ENCODE measurements at regions not wholly inside any gene's neighbourhood (a gene's known extent, or its start where the extent isn't known, plus 50 kb on each side); places are given as distances from the start of the nearest gene placed in this dataset.
"Not testable (repeated sequence)": the region's sequence is repeated elsewhere in the genome, so short reads cannot be mapped to it uniquely, and the experiment has no call there.

- no peak for DNase-seq (ENCODE audit: extremely low read depth in 1 of 2, low read depth in 1 of 2)
Observed at GRCh38 chrX:9258421-9259104, 206.3 kb upstream of the TBL1X start.

- no peak for DNase-seq (ENCODE audit: extremely low read depth in 1 of 2, low read depth in 1 of 2)
Observed at GRCh38 chrX:9260603-9261002, 204.3 kb upstream of the TBL1X start.

- no peak for DNase-seq (ENCODE audit: extremely low read depth in 1 of 2, low read depth in 1 of 2)
Observed at GRCh38 chrX:9267415-9267814, 197.4 kb upstream of the TBL1X start.

- DNase-seq (ENCODE audit: extremely low read depth in 1 of 2, low read depth in 1 of 2) = no peak
Observed at GRCh38 chrX:9269134-9269533, 195.7 kb upstream of the TBL1X start.

GRCh38 chrX:9271789-9272525 lies 192.9 kb upstream of the TBL1X start:
- no peak for DNase-seq (ENCODE audit: extremely low read depth in 1 of 2, low read depth in 1 of 2)

GRCh38 chrX:9273744-9274143 lies 191.1 kb upstream of the TBL1X start:
- DNase-seq (ENCODE audit: extremely low read depth in 1 of 2, low read depth in 1 of 2) = no peak

GRCh38 chrX:9278475-9279233 lies 186.2 kb upstream of the TBL1X start:
- DNase-seq (ENCODE audit: extremely low read depth in 1 of 2, low read depth in 1 of 2) = no peak

- no peak for DNase-seq (ENCODE audit: extremely low read depth in 1 of 2, low read depth in 1 of 2)
Observed at GRCh38 chrX:9279234-9279544, 185.7 kb upstream of the TBL1X start.

- no peak for DNase-seq (ENCODE audit: extremely low read depth in 1 of 2, low read depth in 1 of 2)
Observed at GRCh38 chrX:9280831-9281230, 184.0 kb upstream of the TBL1X start.

- DNase-seq (ENCODE audit: extremely low read depth in 1 of 2, low read depth in 1 of 2) = no peak
Observed at GRCh38 chrX:9282325-9282724, 182.5 kb upstream of the TBL1X start.

GRCh38 chrX:9285342-9285771 lies 179.5 kb upstream of the TBL1X start:
- no peak for DNase-seq (ENCODE audit: extremely low read depth in 1 of 2, low read depth in 1 of 2)

GRCh38 chrX:9286234-9286633 lies 178.6 kb upstream of the TBL1X start:
- no peak for DNase-seq (ENCODE audit: extremely low read depth in 1 of 2, low read depth in 1 of 2)

GRCh38 chrX:9291629-9292028 lies 173.2 kb upstream of the TBL1X start:
- no peak for DNase-seq (ENCODE audit: extremely low read depth in 1 of 2, low read depth in 1 of 2)

GRCh38 chrX:9293051-9293496 lies 171.8 kb upstream of the TBL1X start:
- DNase-seq (ENCODE audit: extremely low read depth in 1 of 2, low read depth in 1 of 2) = no peak

- no peak for DNase-seq (ENCODE audit: extremely low read depth in 1 of 2, low read depth in 1 of 2)
Observed at GRCh38 chrX:9293903-9294302, 171.0 kb upstream of the TBL1X start.

GRCh38 chrX:9295551-9295950 lies 169.3 kb upstream of the TBL1X start:
- no peak for DNase-seq (ENCODE audit: extremely low read depth in 1 of 2, low read depth in 1 of 2)

- DNase-seq (ENCODE audit: extremely low read depth in 1 of 2, low read depth in 1 of 2) = no peak
Observed at GRCh38 chrX:9298221-9298620, 166.6 kb upstream of the TBL1X start.

GRCh38 chrX:9299681-9300080 lies 165.2 kb upstream of the TBL1X start:
- not testable (repeated sequence) for DNase-seq (ENCODE audit: extremely low read depth in 1 of 2, low read depth in 1 of 2)

GRCh38 chrX:9301836-9302235 lies 163.0 kb upstream of the TBL1X start:
- no peak for DNase-seq (ENCODE audit: extremely low read depth in 1 of 2, low read depth in 1 of 2)

- DNase-seq (ENCODE audit: extremely low read depth in 1 of 2, low read depth in 1 of 2) = no peak
Observed at GRCh38 chrX:9302381-9302780, 162.5 kb upstream of the TBL1X start.

GRCh38 chrX:9308426-9308825 lies 156.4 kb upstream of the TBL1X start:
- DNase-seq (ENCODE audit: extremely low read depth in 1 of 2, low read depth in 1 of 2) = no peak

GRCh38 chrX:9310616-9311015 lies 154.2 kb upstream of the TBL1X start:
- DNase-seq (ENCODE audit: extremely low read depth in 1 of 2, low read depth in 1 of 2) = no peak
